HT-29 (cell line): ENCODE measurements at regions not wholly inside any gene's neighbourhood (a gene's known extent, or its start where the extent isn't known, plus 50 kb on each side); places are given as distances from the start of the nearest gene placed in this dataset.
"Not testable (repeated sequence)": the region's sequence is repeated elsewhere in the genome, so short reads cannot be mapped to it uniquely, and the experiment has no call there.

Experiments
- DNase-seq: peaks from one replicate; pipeline ENCODE4 v3.0.0-alpha.2; 2015; ENCODE audit warnings: low spot score

DNA sequence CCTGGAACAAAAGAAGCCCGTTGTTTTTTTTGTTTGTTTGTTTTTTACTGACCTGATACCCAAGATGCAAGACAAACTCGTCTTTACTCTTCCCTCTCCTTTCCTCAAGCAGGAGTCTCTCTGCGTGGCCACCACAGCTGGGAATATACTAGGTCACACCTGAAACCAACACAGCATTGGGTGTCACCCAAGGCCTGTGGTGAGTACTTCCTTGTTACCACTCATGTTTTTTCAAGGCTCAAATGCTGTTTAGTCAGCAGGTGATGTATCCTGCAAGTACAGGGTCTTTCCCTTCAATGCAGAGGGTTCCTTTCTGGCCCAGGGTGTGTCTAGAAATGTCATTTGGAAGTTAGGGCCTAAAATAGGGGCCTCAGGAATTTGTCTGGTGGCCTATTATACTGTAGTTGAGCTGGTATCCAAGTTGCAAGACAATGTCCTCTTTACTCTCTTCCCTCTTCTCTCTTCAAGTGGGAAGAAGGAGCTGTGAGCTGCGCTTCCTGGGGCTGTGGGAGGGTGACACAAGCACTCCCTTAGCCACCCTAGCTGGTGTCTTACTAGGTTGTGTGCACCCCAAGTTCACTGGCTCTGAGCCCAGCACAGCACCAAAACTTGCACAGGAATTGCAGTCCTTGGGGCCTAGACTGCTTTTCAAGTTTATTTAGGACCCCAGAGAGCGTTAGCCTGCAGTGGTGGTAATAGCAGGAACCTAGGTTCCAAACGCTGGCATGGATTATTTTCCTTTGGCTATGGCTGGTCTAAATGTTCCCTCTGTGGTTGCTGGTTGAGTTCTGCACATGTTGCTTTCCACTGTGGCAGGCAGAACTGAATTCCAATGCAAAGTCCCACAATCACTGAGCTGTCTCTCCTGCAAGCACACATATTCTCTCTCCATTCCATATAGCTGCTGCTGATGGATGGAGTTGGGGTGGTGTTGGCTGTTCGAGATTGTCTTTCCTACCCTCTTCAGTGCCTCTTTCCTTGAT is 91.4 kb upstream of the LYPLAL1 start:
- DNase-seq, result no peak

DNA sequence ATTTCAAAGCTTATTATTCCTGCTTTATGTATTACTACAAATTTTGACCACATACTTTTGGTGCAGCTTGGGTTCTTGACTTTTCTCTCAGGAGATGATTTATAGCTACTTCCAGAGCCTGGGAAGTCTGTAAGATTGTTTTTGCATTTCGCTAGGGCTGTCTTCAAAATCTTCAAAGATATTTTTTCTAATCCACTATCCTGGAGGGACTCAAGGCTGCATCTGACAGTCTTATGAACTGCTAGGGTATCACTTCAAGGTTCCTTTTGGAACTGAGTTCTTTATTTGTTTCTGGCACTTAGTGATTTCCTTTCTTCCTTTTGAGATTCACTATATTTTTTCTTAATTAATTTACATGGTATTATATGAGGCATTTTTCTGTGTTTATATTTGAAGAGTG is 90.0 kb upstream of the LYPLAL1 start:
- no peak for DNase-seq

DNA sequence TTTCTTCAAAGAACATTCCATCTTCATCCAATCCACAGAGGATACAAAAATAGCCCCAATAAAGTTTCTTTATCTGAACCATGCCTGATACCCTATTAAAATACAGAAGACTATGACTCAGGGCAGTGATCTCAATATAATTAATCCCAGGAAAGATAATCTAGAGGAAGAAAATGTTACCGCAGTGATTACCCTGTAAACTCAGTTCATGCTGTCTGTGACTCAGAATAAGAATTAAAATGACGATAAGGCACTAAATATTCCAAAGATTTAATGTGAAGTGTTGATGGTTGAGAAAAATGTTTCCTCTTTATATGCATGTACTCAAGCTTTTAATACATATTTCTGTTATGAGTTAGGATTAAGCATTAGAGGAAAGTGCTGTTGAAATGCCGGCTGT is 88.6 kb upstream of the LYPLAL1 start:
- no peak for DNase-seq

DNA sequence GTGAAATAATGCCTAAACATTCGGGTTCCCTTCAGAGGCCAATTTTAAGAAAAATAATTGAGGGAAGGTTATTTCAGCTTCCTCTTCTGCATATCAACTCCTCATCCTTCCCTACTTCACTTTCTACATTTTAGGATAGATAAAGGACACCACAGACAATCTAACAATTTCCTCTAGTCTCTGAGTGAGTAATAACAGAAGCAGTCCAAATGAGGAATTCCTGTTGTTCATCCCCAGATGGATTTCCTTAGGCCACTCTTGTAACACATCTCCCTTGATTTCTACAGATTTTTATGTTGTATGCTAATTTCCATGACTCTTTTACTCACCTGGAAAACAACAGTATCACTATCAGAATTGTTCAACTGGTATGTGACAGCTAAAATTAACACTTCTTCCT is 87.7 kb upstream of the LYPLAL1 start:
- DNase-seq, result no peak

DNA sequence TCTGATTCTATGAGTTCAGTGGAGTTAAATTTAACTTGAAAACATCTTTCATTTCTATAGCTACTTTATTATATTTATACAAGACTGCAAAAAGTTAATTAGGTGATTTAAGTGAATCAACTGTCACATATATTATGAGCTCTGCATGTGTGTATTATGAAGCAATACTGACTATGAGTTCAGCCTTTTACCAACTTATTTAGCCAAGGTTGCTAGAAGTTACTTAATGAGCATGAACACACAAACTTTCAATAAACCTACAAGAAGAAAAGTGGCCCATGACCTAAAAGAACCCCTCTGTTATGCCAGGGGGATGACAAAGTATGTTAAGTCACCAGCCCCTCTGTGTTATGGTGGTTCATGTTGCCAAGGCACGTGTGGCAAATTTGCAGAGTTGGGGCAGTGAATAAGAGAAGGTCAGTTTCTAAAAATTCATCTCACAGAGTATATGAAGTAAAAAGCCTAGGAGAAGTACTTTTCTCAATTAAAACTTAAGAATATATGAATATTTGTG is 86.7 kb upstream of the LYPLAL1 start:
- DNase-seq, result no peak

DNA sequence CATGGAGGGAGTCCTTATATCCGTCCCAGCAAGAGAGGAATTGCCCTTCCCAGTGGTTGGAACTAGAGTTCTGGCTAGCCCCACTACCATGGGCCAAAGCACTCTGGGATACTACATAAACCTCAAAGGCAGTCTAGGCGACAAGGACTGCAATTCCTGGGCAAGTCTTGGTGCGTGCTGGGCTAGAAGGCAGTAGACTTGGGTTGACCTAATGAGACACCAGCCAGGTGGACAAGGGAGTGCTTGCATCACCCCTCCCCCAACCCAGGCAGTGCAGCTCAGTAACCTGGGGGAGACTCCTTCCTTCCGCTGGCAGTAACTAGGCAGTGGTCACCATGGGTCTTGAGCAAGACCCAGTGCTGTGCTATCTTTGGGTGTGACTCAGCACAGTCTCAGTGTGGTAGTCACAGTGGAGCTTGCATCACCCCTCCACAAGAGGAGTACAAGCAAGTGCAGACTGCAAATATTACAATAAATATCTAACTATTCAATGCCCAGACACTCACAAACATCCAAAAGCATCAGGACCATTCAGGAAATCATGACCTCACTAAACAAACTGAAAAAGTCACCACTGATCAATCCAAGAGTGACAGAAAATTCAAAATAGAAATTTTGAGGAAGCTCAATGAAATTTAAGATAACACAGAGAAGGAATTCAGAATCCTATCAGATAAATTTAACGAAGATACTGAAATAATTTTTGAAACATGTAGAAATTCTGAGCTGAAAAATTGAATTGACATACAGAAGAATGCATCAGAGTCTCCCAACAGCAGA is 84.7 kb upstream of the LYPLAL1 start:
- no peak for DNase-seq

DNA sequence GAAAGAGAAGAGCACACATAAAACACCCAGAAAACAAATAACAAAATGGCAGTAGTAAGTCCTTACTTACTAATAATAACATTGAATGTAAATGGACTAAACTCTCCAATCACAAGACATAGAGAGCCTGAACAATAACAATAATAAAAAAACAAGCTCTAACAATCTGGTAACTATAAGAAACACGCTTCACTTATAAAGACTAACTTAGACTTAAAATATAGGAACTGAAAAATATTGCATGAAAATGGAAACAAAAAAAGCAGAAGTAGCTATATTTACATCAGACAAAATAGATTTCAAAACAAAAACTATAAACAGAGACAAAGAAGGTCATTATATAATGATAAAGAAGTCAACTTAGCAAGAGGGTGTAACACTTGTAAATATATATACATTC is 83.1 kb upstream of the LYPLAL1 start:
- no peak for DNase-seq

DNA sequence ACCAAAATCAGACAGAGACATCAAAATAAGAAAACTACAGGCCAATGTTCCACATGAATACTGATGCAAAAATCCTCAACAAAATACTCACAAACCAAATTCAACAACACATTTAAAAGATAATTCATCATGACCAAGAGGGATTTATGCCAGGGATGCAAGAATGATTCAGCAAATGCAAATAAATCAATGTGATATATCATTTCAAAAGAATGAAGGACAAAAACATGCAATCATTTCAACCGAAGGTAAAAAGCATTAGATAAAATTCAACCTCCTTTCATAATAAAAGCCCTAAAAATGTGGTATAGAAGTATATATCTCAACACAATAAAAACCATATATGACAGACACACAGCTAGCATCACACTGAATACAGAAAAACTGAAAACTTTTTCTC is 81.5 kb upstream of the LYPLAL1 start:
- DNase-seq, result no peak

DNA sequence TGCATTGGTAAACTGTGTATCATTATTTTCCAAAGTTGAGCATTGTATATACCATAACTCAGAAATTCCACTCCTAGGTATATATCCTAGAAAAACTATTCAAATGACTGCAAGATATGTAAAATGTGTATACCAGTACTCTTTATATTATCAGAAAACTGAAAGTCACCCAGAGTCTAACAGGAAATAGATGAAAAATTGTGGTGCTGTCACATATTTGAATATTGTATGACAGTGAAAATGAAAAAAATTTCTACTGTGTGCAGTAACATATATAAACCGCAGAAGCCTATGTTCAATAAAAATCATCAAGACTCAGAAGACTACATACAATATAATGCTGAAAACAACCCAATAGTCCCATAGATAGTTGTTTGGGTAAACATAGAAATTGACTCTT is 74.4 kb upstream of the LYPLAL1 start:
- DNase-seq, result no peak

DNA sequence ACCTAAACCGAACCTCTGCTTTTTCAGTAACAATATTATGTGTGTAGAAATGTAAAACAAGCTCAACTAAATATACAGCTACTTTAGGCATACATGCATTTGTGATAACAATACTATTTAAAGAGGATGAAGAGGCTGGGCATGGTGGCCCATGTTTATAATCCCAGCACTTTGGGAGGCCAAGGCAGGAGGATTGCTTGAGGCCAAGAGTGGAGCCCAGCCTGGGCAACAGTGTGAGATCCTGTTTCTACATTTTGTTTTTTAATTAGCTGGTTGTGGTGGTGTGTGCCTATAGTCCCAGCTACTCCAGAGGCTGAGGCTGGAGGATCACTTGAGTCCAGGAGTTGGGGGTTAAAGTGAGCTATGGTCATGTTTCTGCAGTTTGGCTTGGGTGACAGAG is 73.6 kb upstream of the LYPLAL1 start:
- DNase-seq, result no peak

DNA sequence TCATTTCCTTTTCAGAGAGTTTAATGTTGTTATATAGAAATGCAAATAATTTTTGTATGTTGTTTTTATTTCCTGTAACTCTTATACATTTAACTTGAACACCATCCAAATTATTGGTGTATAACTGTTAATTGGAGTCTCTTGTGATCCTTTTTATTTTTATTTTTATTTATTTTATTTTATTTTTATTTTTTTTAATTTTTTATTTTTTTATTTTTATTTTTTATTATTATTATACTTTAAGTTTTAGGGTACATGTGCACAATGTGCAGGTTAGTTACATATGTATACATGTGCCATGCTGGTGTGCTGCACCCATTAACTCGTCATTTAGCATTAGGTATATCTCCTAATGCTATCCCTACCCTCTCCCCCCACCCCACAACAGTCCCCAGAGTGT is 71.2 kb upstream of the LYPLAL1 start:
- not testable (repeated sequence) for DNase-seq

DNA sequence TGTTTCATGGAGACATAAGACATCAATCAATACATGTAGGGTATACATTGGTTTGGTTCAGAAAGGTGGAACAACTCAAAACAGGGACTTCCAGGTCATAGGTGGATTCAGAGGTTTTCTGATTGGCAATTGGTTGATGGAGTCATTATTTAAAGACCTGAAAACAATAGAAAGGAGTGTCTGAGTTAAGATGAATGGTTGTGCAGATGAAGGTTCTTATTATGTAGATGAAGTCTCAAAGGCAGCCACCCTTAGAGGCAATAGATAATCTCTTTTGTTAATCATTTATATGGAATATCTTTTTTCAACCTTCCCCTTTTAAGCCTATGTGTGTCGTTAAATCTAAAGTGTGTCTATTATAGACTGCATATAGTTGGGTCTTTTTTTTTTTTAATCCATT is 67.8 kb upstream of the LYPLAL1 start:
- no peak for DNase-seq

DNA sequence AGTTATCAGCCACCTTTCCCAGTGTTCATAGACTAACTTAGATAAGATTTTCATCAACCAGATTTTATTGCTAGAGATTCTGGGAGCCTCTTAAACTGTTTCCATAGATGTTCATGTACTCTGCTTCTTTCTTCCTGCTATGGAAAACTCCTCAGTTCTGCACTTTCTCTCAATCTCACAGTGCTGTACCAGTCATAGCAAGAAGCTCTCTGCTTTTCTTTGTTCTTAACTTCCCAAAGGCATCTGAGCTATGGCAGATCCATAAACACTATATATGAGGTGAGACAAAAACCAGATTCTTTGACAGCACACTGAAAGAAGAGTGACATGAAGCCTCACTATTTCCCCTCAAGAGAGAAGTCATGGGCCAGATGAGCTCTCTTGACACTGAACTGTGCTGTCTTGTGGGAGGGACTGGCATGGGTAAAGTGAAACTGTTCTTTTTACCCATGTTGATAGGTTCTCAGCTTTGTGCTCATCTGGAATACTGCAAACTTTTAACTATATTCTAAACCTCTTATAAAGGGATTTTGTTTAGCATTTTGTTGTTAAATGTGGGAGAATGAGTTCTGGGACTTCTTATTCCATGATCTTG is 64.2 kb upstream of the LYPLAL1 start:
- no peak for DNase-seq

DNA sequence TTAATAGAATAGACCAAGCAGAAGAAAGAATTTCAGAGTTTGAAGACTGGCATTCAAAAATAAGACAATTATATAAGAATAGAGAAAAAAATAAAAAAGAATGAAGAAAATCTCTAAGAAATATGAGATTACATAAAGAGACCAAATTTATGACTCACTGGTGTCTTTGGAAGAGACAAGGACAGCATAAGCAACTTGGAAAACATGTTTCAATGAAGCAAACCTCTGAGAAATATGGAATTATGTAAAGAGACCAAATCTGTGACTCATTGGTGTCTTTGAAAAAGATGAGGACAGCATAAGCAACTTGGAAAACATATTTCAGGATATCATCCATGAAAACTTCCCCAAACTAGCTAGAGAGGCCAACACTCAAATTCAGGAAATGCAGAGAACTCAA is 60.4 kb upstream of the LYPLAL1 start:
- no peak for DNase-seq

DNA sequence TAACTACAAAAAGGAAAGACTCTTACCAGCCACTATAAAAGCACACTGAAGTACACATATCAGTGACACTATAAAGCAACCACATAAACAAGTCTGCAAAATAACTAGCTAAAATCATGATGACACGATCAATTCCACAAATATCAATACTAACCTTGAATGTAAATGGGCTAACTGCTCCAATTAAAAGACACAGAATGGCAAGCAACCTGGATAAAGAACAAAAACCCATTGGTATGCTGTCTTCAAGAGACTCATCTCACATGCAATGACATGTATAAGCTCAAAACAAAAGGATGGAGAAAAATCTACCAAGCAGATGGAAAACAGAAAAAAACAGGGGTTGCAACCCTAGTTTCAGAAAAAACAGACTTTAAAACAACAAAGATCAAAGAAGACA is 59.7 kb upstream of the LYPLAL1 start:
- DNase-seq, result no peak

DNA sequence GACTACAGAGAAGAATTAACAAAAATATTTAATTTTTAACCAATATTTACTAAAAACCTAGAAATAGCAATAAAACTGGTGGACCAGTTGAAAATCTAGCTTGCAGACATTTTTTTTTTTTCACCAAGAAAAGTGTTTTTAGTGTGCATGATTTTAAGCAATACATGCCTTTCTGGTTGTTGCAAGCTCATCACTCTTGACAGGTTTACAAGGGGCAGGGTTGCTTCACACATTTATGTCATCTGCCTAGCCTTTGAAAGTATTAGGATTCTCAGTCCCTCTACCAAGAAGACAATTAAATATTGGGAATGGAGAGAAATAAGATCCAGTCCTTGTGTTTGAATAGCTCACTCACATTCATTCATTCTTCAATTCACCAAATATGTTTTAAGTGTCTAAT is 53.8 kb upstream of the LYPLAL1 start:
- no peak for DNase-seq

DNA sequence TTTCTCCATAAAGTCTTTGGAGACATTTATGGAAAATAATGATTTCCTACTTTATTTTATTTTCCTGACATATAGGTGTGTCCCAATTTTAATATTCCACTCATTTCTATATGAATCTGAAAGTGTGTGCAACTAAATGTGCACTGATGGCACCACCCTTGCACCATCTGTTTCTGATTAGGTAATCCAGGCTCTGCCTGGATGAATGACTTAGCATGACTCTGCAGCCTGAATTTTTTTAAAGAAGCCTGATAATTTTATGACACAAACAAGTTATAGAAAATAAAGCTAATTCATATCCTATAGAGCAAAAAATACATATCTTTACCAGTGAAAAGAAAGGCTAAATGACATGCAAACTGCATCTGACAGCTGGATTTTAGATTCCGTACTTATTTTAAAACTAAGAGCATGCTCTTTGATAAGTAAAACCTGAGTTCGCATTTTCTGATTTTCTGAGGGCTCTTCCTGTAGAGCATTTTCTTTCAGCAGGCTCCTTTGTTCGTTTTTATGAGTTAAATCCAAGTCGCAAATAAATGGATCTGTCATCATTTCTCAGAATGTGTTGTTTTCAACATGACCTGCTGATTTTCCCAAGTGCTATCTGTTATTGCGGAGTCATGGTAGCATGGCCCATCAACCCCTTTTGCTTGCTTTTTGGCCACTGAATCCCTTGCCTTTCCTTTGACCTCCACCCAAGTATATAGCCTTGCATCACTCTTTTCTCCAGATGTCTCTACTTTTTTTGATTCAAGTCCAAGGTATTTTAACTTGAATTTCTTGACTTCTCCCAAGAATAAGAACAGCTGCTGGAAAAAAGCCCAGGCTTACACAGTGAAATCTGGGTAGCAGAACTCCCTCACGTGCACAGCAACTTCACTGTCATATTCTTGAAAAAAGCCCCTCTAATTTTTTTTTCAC is 52.8 kb upstream of the LYPLAL1 start:
- DNase-seq, result no peak

DNA sequence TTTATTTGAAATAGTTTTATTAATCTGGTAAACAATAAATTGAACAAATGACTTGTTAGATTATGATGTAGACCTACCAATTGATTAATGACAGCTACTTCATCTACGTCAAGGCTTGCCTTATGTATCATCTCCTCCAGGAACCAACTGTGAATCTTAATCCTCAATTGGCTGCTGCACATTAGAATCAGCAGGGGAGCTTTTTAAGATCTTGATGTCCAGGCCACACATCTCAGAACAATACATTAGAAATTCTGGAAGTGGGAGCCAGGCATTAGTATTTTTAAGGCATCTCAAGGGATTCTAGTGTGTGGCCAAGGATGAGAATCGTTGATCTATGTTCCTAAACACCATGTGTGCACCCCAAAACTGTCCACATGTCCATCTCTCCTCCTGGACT is 52.0 kb upstream of the LYPLAL1 start:
- no peak for DNase-seq

DNA sequence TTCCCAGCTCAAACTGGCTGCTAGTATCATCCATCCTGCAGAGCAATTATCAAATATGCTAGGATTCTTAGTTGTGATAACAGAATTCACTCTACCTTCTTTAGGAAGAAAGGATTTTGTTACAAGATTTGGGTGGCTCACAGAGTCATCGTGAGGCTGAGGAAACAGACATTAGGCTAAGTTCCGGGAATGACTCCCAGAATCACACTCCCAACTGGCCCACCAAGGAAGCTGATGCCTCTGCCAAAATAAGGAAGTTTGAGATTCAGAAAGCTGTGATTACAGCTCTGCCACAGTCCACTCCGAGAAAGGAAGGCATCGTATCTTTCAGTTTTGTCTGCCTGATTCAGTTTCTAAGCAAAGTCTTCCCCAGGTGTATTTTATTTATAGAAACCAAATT is 50.6 kb upstream of the LYPLAL1 start:
- no peak for DNase-seq
